ENCODE measurements at regions not wholly inside any gene's neighbourhood (a gene's known extent, or its start where the extent isn't known, plus 50 kb on each side); places are given as distances from the start of the nearest gene placed in this dataset.
A peak's percentile ranks its signal among the peaks of the same experiment; 100 is the strongest.

- Mint-ChIP-seq H3K4me3 (peak overlapping the region; percentile 88), H3K9me3 (peaks cover 4% of the 10 kb centered on the region; the same call in 1 of the 3 replicates), H3K27ac (peak overlapping the region; percentile 9; the same call in 1 of the 2 replicates), H3K36me3 (ENCODE audit: low read depth) (peaks cover 10% of the 10 kb centered on the region; the same call in 2 of the 3 replicates), H3K4me1 (peaks cover 58% of the 10 kb centered on the region), H3K27me3 (ENCODE audit: insufficient read depth, low read depth, poor library complexity) (peaks cover 3% of the 10 kb centered on the region)
- peaks cover 10% of the 10 kb centered on the region; the same call in 1 of the 2 replicates for H4K20me1 ChIP-seq (replicated peaks; ENCODE audit: insufficient read depth)
- H3K36me3 ChIP-seq (ENCODE audit: insufficient read depth): no peaks in the 10 kb centered on the region
- H3K27me3 ChIP-seq (ENCODE audit: insufficient read depth): no peaks in the 10 kb centered on the region
- TF ChIP-seq POLR2AphosphoS5 (IDR thresholded peaks at IDR 0.05; ENCODE audit: low read depth) (no peak), ZNF331 (CRISPR knock-in tag; IDR thresholded peaks at IDR 0.05; ENCODE audit: low read depth) (no peak), JUNB (IDR thresholded peaks at IDR 0.05; ENCODE audit: unreplicated experiment) (no peak), STAT1 (IDR thresholded peaks at IDR 0.05; ENCODE audit: unreplicated experiment) (no peak), CTCF (conservative IDR thresholded peaks at IDR 0.05; ENCODE audit: low read depth in 2 of 2) (no peak), EZH2 (IDR thresholded peaks at IDR 0.05; ENCODE audit: low read depth, unreplicated experiment) (no peak)
- TF ChIP-seq, protein P1, sequence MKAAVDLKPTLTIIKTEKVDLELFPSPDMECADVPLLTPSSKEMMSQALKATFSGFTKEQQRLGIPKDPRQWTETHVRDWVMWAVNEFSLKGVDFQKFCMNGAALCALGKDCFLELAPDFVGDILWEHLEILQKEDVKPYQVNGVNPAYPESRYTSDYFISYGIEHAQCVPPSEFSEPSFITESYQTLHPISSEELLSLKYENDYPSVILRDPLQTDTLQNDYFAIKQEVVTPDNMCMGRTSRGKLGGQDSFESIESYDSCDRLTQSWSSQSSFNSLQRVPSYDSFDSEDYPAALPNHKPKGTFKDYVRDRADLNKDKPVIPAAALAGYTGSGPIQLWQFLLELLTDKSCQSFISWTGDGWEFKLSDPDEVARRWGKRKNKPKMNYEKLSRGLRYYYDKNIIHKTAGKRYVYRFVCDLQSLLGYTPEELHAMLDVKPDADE (IDR thresholded peaks at IDR 0.05): no peak
- TF ChIP-seq, protein P2, sequence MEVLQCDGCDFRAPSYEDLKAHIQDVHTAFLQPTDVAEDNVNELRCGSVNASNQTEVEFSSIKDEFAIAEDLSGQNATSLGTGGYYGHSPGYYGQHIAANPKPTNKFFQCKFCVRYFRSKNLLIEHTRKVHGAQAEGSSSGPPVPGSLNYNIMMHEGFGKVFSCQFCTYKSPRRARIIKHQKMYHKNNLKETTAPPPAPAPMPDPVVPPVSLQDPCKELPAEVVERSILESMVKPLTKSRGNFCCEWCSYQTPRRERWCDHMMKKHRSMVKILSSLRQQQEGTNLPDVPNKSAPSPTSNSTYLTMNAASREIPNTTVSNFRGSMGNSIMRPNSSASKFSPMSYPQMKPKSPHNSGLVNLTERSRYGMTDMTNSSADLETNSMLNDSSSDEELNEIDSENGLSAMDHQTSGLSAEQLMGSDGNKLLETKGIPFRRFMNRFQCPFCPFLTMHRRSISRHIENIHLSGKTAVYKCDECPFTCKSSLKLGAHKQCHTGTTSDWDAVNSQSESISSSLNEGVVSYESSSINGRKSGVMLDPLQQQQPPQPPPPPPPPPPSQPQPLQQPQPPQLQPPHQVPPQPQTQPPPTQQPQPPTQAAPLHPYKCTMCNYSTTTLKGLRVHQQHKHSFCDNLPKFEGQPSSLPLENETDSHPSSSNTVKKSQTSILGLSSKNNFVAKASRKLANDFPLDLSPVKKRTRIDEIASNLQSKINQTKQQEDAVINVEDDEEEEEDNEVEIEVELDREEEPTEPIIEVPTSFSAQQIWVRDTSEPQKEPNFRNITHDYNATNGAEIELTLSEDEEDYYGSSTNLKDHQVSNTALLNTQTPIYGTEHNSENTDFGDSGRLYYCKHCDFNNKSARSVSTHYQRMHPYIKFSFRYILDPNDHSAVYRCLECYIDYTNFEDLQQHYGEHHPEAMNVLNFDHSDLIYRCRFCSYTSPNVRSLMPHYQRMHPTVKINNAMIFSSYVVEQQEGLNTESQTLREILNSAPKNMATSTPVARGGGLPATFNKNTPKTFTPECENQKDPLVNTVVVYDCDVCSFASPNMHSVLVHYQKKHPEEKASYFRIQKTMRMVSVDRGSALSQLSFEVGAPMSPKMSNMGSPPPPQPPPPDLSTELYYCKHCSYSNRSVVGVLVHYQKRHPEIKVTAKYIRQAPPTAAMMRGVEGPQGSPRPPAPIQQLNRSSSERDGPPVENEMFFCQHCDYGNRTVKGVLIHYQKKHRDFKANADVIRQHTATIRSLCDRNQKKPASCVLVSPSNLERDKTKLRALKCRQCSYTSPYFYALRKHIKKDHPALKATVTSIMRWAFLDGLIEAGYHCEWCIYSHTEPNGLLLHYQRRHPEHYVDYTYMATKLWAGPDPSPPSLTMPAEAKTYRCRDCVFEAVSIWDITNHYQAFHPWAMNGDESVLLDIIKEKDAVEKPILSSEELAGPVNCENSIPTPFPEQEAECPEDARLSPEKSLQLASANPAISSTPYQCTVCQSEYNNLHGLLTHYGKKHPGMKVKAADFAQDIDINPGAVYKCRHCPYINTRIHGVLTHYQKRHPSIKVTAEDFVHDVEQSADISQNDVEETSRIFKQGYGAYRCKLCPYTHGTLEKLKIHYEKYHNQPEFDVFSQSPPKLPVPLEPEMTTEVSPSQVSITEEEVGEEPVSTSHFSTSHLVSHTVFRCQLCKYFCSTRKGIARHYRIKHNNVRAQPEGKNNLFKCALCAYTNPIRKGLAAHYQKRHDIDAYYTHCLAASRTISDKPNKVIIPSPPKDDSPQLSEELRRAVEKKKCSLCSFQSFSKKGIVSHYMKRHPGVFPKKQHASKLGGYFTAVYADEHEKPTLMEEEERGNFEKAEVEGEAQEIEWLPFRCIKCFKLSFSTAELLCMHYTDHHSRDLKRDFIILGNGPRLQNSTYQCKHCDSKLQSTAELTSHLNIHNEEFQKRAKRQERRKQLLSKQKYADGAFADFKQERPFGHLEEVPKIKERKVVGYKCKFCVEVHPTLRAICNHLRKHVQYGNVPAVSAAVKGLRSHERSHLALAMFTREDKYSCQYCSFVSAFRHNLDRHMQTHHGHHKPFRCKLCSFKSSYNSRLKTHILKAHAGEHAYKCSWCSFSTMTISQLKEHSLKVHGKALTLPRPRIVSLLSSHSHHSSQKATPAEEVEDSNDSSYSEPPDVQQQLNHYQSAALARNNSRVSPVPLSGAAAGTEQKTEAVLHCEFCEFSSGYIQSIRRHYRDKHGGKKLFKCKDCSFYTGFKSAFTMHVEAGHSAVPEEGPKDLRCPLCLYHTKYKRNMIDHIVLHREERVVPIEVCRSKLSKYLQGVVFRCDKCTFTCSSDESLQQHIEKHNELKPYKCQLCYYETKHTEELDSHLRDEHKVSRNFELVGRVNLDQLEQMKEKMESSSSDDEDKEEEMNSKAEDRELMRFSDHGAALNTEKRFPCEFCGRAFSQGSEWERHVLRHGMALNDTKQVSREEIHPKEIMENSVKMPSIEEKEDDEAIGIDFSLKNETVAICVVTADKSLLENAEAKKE (CRISPR knock-in tag; IDR thresholded peaks at IDR 0.05): no peak
- H3K27ac ChIP-seq (ENCODE audit: low read depth): no peak overlapping the region
- H3K4me3 ChIP-seq: peak overlapping the region; percentile 82
- no peaks in the 10 kb centered on the region for H3K9me2 ChIP-seq (ENCODE audit: insufficient read depth)
- ATAC-seq: no peak
- H3K4me1 ChIP-seq (ENCODE audit: insufficient read depth): peaks cover 25% of the 10 kb centered on the region
- no peak overlapping the region for H2AFZ ChIP-seq
- H3F3A ChIP-seq (replicated peaks; ENCODE audit: low read depth): no peaks in the 10 kb centered on the region
- peak overlapping the region; percentile 86; the same call in 1 of the 2 replicates for H3K4me2 ChIP-seq
- no peak for DNase-seq (ENCODE audit: low spot score)
- peaks cover 66% of the 10 kb centered on the region for H3K79me2 ChIP-seq (replicated peaks; ENCODE audit: insufficient read depth)
Measured at GRCh38 chrX:115966920-115967319, 203.6 kb upstream of the AGTR2 start.

Measured in GM23338 (cell line).